ENCODE measurements at regions not wholly inside any gene's neighbourhood (a gene's known extent, or its start where the extent isn't known, plus 50 kb on each side); places are given as distances from the start of the nearest gene placed in this dataset.

DNA sequence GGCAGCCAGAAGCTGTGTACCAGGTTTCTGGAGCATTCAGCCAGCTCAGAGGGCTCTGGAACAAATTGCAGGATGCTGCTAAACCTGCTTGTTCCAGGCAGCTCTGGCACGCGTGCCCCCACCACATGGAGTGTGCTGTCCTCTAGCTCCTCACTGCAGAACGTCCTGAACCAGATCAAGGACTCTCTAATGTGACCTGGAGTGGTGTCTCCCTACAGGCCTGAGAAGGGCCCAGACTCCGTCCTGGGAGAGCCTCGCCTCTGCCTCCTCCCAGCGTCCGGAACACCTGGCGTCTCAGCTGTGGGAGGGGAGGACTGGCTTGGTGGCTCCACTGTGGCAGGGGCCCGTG lies 115.6 kb upstream of the GPC1 start:
- DNase-seq (ENCODE audit: low read depth in 2 of 2): no peak

DNA sequence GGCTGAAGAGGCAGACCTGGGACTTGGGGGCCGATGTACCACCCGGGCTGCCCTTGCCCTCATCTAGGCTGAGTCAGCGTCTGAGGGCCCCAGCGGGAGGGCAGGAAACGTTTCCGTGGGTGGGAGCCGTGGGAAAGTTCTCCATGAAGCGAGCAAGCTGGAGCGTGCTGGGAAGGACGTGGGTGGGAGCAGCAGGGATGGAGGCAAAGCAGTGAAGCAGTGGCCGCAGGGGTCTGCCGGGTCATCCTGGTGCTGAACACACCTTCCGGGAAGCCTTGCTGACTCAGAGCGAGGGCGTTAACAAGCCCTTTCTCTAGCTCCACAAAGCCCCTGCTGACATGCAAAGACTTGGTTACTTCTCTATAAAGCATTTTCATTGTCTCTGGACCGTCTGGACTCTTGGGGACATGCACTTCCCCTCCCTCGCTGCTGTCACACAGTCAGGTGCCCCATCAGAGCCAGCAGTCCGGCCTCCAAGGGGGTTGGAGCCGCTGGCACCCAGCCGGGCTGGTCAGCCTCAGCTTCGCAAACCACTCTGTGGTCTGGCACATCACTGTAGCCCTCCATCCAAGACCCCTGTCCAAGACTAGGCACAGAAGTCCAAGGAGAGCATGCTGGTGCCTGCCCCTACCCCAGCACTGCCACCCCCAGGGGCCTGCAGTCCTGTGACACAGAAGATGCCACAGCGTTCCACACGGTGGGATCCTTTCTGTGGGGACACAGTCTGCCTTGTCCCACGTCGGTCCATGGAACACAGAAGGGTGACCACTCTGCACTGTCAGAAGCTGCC lies 115.1 kb upstream of the GPC1 start:
- no peak for DNase-seq (ENCODE audit: low read depth in 2 of 2)

DNA sequence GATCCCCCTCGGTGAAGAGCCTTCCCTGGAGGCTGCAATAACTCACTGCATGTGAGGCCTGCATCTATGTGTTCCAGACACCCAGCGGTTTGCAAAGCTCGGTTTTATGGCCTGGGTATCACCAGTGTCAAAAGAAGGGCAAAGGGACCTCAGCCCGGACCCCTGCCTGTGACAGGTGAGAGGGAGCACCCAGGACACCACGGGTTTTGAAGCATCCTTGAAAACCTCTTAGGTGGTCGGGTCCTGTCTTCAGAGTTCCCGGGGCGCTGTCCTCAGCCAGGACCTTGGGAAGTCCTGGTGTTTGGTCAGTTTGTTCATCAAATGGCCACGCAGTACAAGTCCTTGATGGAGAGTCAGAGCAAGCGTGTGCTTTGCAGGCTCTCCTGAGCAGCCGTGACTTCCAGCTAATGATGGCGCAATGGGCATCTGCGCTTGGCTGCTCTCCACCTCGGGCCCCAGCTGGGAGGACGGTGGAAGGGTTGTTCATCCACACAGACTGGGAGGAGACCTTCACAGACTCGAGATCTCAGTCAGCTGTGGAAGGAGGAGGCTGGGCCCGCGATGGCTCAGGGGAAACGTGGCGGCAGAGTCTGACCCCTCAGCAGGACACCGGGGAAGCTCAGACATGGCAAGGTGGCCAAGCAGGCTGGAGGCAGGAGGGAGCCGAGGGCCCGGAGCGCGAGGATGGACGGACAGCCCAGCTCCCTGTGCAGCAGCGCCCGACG lies 113.1 kb upstream of the GPC1 start:
- no peak for DNase-seq (ENCODE audit: low read depth in 2 of 2)

DNA sequence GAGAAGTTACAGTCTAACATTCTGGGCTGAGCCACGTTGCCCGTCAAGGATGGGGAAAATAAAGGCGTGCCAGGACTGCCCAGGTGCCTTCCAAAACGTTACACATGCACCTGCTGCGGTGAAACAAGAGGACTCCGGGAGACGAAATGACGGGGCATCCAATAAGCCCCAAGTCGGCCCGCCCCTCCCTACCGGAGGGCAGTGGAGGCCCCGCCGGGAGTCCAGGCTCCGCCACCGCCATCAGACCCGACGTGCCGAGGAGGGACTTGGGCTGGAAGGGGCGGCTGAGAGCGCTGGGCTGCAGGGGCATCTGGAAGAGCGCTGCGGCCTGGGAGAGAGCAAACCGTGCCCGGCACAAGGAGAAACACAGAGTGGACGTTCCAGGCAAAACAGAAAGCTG lies 112.5 kb upstream of the GPC1 start:
- DNase-seq (ENCODE audit: low read depth in 2 of 2): no peak

DNA sequence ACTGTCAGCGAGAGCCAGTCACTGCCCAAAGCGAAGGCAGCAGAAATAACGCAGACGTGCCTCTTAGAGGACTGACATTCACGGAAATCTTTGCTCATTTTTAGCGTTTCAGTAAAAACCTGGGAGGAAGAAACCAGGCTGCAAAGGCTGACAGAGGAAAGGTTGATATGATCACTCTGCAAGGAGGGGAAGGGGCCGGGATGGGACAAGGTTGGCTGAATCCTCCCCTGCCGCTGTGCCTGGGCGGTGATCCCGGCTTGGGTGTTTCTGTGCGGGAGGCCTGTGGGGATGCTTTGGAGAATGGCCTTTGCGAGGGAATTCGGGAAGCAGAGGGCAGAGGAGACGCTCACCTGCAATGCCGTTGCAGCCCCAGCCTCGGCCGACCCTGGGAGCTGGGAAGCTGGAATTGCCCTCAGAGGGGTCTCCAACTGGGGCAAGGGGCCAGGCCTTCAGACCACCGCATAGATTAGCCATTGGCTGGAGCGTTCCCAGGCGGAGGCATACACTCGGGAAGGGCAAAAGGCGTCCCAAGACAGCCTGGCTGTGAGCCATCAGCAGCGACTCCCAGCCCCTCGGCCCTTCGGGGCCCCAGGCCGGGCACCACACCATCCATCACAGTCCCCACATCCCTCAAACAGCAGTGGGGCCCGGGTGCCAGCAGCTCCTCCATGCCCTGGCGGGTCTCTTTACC lies 111.7 kb upstream of the GPC1 start:
- no peak for DNase-seq (ENCODE audit: low read depth in 2 of 2)

DNA sequence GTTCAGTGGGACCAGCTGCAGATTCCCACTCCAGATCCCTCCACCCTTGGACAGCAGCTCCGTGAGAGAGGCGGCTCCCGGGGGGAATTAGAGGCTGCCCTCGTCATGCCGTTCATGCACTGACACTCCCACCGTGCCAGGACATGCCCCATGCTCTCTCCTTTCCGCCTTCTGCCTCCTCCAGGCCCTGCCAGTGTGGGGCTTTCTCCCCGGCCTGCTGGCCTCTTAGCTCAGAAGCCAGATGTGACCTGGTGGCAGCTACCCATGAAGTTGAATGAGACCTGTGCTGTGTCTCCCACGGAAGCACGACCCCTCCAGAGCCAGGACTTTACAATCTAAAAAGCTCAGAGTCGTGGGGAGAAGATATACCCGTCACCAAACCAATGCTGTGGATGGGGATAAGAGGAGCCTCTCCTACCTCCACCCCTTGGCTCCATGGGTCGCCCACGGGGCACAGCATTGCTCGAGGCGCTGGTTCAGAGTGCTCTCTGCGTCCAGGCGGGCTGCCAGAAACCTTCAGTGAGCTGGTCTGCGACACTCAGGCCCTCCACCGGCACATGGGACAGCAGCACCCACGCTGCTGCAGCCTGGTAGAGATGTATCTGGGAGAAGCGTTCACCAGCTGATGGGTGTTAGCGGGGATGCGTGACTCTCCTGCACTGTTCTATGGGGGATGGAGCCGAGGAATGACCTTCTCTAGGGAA lies 111.0 kb upstream of the GPC1 start:
- DNase-seq (ENCODE audit: low read depth in 2 of 2): no peak

DNA sequence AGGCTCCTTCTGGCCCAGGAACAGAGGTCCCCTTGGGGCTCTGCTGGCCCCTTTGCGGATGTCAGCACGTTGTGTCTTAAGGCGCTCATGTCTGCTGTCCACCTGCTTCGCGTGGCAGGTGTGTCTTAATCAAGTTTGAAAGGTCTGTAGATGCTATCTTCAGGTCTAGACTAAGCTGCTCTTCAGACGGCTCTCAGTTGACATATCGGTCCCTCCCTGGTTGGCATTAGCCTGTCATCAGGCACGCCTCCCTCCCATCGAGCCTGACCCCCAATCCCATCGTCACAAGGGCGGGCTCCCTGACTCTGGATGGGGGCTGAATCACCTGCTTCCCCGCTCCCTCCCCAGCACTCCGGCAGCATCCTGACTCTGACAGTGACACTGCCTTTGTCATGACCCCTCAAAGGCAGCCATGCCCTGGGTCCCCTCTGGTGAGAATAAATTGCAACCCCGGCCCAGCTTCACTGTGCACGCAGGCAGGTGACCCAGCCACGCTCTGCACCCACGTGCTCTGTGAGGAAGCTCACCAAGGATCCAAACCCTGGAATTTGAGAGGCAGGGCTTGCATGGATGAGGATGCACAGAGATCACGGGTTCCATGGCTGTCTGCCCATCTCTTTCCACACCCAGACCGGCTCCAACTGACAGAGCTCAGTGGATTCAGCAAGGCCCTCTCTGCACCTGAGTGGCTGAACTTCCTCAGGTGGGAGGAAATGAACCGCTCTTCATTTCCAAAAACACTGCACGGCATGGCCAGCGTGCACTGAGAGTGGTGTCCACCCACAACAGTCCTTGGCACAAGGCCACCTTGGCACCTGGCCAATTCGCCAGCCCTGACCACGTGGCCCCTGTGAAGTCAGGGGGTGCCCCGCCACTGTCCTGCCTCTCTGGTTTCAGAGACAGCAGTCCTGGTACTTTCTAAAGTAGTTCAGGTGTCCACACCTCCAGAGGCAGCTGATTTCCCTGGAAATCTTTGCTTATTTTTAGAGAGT lies 110.2 kb upstream of the GPC1 start:
- DNase-seq (ENCODE audit: low read depth in 2 of 2): no peak

DNA sequence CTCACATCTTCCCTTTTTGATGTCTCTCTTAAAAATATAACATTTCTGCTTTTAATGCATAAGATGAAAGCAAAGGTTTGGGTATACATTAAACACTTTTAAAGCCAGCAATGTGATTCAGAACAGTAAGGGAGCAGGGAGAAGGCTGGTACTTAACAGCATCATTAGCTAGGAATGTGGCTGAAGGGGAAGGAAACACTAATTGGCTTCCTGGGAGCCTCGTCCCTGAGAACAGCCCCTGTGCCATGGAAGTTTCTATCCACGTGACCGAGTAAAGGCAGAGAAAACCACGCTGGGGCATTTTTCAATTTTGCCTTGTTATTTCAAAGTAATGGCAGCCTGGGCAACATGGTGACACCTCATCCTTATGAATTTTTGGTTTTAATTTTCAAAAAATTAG lies 109.2 kb upstream of the GPC1 start:
- no peak for DNase-seq (ENCODE audit: low read depth in 2 of 2)

DNA sequence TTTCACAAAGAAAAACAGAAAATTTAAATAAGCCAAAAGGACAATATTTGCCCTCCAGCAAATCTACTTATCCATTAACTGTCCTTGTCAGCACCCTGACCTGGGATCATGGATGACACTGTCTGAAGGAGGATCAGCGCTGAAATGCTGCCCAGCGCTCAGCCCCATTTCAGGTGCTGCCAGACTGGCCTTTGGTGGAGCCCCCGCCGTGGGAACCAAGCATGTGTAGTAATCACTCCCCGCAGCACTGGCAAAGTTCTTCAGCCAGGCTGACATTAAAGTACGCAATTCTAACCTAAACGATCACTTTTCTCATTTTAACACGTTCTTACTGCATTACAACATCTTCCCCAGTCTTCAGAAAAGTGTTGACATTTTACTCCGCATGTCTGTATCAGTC lies 108.6 kb upstream of the GPC1 start:
- DNase-seq (ENCODE audit: low read depth in 2 of 2): no peak

DNA sequence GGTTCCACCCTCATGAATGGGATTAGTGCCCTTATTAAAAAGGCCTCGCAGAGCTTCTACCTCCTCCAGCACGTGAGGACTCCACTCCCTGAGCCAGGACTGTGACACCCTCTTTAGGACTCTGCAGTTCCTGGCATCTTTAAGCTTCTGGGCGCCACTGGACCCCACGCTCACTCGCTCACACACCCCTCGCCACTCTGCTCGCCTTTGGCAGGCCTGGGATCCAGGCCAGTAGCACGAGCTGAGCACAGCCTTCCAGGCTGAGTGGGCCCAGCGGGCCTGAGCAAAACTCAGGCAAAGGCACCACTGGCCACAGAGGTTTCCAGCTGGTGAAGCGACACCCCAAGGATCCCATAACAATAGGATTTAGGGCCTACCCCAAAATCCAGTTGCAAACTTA lies 107.9 kb upstream of the GPC1 start:
- no peak for DNase-seq (ENCODE audit: low read depth in 2 of 2)

DNA sequence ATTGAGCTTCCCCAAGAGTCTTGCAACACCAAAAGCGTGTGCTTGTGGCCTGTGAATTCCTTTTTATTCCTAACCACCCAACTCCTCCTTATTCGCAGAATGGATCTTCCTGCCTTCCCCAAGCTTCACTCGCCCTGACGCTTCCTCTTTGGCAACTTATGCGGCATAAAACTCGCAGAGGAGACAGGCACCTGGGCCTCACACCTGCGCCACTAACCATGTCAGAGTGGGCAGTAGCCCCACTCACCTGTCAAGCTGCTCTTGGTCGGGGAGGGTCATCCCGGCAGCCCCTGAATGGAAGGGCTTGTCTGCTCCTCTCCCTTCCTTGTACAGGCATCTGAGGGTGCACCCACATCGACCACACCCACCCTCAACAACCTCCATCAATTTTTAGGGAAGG lies 106.9 kb upstream of the GPC1 start:
- DNase-seq (ENCODE audit: low read depth in 2 of 2): no peak

DNA sequence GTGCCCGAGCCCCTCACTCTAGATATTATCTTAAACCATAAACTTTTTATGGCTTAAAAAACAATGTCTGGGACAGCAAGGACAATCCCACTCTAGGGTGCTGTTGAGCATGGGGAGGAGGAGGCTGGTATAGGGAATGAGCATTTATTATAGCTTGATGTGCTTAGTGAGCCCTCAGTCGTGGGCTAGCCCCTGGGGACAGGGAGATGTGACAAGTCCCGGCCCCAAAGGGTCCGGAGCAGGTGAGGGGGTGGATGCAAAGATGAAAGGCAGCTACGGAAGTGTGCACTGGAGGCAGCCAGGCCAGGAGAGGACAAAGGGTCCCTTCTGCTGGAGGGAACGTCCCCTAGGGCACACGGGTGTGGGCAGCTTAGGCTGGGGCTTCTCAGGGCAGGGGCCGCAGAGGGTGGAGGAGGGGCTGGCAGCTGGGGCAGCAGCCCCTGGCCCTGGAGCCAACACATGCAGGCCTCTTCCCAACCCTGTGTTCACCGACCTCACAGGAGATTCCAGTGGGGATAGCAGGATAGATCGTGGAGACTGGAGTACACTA lies 106.3 kb upstream of the GPC1 start:
- DNase-seq (ENCODE audit: low read depth in 2 of 2): no peak

DNA sequence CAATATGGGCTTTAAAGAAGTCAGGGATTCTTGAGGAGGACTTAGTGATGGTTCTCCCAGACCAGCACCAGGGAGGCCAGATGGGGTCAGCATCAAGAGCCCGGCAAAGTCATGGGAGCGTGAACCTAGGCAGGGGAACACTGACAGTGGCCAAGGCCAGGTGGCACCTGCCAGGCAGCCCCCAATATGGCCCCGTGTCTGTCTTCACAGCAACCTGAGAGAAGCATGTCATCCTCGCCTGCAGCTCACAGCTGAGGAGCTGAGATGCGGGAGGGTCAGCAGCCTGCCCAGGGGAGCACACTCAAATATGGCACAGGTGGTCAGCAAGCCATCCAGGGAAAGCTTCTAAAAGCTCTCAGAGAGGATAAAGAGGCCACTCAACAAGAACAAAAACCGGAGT lies 105.7 kb upstream of the GPC1 start:
- no peak for DNase-seq (ENCODE audit: low read depth in 2 of 2)

DNA sequence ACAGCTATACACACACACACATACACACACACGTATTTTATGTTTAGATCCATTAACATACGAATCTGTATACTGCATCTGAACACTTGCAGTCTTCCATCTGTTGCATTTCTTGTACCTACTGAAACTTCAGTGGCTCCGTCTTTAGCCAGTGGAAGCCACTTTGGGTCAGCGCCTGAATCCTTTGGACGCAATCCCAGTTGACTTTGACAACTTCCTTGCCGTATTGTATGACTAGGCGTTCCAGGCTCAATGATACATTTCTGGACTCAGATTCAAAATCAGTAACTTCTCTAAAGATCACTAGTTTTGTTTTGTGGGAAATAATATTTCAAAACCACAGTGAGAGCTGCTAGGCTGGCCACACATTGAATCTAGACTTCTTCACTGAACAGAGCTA lies 101.5 kb upstream of the GPC1 start:
- no peak for DNase-seq (ENCODE audit: low read depth in 2 of 2)

DNA sequence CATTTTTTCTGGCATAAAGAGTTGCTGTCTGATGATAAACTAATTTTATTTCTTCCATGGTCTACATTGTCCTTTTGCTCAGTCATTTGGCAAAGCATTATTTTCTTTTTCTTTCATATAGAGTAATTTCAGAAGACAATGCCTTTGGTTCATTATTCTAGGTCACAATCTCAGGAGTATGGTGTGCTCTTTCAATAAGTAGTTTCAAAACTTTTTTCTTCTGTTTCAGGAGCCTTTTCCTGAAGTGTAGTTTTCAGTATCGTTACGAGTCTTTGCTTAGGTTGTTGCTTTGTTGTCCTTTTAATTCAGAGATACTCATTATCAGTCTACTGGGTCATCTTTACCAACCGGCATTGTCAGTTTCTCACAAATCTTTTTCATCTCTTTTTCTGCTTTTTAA lies 100.4 kb upstream of the GPC1 start:
- DNase-seq (ENCODE audit: low read depth in 2 of 2): no peak

DNA sequence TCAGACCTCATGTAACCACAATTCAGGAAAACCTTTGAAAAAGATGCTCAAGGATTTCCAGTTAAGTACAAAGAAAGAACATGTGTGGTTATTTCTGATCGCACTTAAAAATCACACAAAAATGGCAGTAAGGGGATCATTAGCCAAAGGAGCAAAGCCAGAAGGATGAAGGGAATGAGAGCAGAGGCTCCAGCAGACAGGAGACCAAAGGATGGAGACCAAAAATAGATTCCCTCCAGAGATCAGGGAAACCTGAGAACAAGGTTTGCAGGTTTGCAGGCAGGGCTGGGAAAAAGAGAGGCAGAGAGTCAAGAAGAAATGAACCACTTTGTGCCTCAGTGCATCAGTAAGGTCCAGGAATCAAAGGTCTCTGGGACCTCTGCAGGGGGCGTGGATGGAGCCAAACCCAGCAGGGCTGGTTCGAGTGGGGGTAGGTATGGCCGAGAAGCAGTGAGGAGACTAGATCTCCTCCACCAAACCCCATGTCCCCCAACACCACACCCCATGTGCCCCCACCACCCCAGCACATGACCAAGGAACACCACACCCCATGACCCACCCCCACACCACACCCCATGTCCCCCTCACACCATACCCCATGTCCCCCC lies 98.5 kb upstream of the GPC1 start:
- DNase-seq (ENCODE audit: low read depth in 2 of 2): no peak

DNA sequence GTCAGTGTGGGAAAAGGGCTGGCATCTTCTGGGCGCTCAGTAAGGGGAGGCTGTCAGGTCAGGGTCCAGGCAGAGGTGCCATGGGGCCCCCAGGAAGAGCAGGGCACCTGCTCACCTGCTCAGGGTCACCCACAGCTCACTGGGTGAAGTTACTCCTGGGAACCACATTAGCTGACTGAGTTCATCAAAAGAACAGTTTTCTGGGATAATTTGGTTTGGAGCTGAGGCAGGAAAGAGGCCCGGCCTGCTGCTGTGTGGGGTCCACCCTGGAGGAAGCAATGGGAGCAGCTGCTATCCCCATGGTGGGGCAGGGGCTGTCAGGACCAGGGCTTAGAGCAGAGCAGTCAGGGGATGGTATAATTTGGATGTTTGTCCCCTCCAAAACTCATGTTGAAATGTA lies 97.2 kb upstream of the GPC1 start:
- DNase-seq (ENCODE audit: low read depth in 2 of 2): no peak

DNA sequence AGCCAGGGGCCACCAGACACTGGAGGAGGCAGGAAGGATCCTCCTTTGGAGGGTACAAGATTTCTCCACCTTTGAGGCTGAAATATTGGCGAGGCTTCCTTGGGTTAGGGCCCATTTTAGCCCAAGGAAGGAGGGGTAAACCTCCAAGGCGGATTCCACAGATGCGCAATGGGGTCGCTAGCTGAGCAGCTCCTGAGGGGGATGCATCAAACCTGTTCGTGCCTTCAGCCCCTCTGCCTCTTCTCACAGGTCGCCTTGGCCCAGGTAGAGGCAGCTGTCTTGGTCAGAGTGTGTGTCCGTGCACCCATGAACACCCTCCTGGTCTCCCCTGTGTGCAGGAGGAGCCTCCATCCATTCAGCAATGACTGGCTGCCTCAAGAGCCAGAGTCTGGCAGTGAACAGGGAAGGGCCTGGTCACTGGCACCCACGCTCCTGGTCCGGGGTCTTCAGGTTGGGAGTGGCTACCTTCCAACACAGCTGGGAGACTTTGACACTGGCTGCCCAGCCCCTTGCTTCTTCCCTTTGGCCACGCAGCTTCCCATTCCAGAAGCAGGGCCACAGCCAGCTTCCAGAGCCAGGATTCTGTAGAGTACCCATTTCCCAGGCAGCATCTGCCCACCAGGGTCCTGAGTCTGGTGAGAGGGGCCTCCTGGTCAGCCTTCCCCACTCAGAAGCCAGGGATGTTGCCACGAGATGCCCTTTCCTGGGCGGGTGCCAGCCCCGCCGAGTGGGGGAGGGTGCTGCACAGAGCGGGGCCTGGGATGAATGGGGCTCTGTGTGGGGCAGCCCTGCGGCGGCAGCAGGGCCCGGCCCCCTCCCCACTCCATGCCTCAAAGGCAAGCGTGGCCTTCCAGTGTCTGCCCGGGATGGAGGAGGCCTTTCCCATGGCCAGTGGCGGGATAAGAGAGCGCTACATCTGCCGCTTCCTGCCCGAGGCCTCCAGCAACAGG lies 95.8 kb upstream of the GPC1 start:
- DNase-seq (ENCODE audit: low read depth in 2 of 2): no peak

DNA sequence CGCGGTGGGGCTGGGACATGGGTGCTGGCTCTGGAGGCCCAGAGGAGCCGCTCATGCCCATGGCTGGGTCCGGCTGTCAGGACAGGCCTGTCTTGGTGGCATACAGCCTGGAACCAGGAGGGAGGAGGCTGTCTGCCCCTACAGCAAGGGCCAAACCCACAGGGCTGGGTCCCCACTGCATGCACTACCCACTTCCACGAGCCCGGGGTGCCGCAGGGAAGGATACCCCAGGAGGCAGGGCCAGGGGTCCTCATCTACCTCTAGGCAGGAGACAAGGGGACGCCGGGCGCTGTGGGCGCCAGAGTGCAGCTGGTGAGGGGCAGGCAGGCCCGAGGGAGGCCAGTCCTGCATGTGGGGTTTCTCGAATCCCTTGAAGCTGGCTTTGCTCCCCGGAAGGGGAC lies 95.1 kb upstream of the GPC1 start:
- DNase-seq (ENCODE audit: low read depth in 2 of 2): no peak

Data from activated CD8-positive, alpha-beta memory T cell treated with anti-CD3 and anti-CD28 coated beads for 4 hours (primary cell).